Left hindlimb (tissue), 1 donor: ENCODE measurements at regions not wholly inside any gene's neighbourhood (a gene's known extent, or its start where the extent isn't known, plus 50 kb on each side); places are given as distances from the start of the nearest gene placed in this dataset.
"Not testable (repeated sequence)": the region's sequence is repeated elsewhere in the genome, so short reads cannot be mapped to it uniquely, and the experiment has no call there.

Experiments
- DNase-seq: peaks from one replicate; pipeline ENCODE4 v3.0.0-alpha.2; 2018

- no peak for DNase-seq
Observed at GRCh38 chr1:90277270-90277669, 282.4 kb downstream of the ZNF326 start.

- no peak for DNase-seq
Observed at GRCh38 chr1:90274376-90274775, 279.5 kb downstream of the ZNF326 start.

GRCh38 chr1:90273241-90273774, 278.4 kb downstream of the ZNF326 start:
- no peak for DNase-seq

GRCh38 chr1:90262791-90263190, 267.9 kb downstream of the ZNF326 start:
- DNase-seq: no peak

- no peak for DNase-seq
Observed at GRCh38 chr1:90262286-90262685, 267.4 kb downstream of the ZNF326 start.

DNA sequence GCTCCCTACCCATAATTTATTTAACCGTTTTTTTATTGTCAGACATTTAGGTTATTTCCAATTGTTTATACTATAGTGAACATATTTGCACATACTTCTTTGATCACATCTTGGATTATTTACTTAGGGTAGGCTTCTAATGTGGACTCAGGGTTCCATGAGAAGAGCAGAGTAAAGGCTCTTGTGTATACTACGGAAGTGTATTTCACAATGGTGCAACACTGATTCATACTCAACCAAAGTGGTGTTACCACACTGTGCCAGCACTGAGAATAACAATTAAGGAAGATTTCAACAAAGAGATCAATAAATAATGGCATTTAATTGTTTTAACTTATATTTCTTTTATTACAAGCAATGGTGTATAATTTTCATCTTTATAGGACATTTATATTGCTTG, 251.2 kb downstream of the ZNF326 start:
- DNase-seq: no peak

DNA sequence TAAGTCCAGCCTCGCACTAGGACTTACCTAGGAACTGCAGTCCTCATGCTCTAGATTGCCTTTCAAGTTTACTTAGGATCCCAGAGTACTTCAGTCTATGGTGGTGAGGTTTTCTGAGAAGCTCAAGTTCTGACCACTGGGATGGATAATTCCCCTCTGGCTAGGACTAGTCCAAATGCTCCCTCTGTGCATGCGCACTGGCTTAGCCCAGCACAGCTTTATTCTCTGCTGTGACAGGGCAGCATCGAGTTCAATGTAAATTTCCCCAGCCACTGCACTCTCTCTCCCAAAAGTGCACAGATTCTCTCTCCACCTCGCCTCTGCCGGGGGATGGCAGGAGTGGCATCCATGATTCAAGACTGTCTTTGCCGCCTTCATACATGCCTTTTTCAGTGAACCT, 241.6 kb downstream of the ZNF326 start:
- DNase-seq: no peak

GRCh38 chr1:90223401-90223800, 228.5 kb downstream of the ZNF326 start:
- no peak for DNase-seq

GRCh38 chr1:90220941-90221693, 226.2 kb downstream of the ZNF326 start:
- no peak for DNase-seq

- DNase-seq: no peak
Observed at GRCh38 chr1:90220496-90220895, 225.6 kb downstream of the ZNF326 start.

DNA sequence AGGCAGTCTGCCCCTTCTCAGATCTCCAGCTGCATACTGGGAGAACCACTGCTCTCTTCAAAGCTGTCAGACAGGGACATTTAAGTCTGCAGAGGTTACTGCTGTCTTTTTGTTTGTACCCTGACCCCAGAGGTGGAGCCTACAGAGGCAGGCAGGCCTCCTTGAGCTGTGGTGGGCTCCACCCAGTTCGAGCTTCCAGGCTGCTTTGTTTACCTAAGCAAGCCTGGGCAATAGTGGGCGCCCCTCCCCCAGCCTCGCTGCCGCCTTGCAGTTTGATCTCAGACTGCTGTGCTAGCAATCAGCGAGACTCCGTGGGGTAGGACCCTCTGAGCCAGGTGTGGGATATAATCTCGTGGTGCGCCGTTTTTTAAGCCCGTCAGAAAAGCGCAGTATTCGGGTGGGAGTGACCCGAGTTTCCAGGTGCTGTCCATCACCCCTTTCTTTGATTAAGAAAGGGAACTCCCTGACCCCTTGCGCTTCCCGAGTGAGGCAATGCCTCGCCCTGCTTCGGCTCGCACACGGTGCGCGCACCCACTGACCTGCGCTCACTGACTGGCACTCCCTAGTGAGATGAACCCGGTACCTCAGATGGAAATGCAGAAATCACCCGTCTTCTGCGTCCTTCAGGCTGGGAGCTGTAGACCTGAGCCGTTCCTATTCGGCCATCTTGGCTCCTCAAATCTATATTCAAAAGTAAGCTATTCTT, 224.4 kb downstream of the ZNF326 start:
- DNase-seq: not testable (repeated sequence)

GRCh38 chr1:90210633-90211491, 216.0 kb downstream of the ZNF326 start:
- no peak for DNase-seq

DNA sequence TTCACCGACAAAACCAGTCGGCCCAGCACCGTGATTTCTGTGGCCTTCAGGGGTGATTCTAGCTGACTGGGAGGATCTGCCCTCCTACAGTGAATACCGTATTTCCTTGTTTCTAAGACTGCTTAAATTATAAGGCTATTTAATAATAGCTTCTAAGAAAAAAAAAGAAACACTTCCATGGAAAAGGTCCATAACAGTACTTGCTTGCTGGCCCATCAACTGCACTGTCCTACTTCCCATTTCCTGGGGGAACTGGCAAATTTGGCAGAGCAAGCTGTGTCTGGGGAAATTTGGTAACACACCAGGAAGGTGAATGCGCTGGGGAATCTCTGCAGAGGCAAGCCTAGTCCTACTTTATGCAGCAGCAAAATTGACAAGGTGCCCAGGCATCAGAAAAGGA, 214.0 kb downstream of the ZNF326 start:
- DNase-seq: no peak

- DNase-seq: no peak
Observed at GRCh38 chr1:90206260-90206659, 211.3 kb downstream of the ZNF326 start.

- DNase-seq: no peak
Observed at GRCh38 chr1:90204780-90205179, 209.9 kb downstream of the ZNF326 start.

GRCh38 chr1:90204023-90204590, 209.2 kb downstream of the ZNF326 start:
- DNase-seq: no peak

DNA sequence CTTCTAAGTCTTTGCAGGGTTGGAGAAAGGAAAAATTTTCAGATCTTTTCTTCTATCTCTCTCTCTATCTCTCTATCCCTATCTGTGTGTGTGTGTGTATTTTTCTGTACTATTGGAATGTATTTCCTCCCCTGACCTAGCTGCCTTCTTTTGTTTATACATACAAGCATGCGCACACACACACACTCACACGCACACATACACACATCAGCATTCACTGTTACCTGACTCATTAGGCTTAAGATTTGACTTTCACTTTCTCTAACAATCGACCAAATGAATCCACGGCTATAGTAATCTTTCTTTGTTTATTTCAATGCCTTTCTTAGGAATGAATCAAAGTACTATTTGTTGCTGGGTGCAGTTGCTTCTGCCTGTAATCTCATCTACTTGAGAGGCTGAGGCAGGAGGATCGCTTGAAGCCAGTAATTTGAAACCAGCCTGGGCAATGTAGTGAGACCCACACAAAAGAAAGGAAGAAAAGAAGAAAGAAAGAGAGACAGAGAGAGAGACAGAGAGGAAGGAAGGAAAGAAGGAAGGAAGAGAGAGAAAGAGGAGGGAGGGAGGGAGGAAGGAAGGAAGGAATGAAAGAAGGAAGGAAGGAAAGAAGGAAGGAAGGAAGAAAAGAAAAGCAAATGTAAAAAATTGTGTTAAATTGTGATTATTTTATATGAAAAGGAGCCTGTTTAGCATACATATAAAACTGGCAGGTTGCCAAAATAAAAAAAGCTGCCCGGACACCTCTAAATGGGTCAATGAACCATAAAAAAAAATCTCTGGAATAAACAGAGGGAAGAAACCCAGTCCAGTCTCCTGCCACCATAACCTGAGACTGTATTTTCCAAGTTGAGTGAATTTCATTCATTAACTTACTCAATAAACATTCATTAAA, 206.8 kb downstream of the ZNF326 start:
- no peak for DNase-seq

GRCh38 chr1:90200646-90201205, 205.8 kb downstream of the ZNF326 start:
- no peak for DNase-seq

DNA sequence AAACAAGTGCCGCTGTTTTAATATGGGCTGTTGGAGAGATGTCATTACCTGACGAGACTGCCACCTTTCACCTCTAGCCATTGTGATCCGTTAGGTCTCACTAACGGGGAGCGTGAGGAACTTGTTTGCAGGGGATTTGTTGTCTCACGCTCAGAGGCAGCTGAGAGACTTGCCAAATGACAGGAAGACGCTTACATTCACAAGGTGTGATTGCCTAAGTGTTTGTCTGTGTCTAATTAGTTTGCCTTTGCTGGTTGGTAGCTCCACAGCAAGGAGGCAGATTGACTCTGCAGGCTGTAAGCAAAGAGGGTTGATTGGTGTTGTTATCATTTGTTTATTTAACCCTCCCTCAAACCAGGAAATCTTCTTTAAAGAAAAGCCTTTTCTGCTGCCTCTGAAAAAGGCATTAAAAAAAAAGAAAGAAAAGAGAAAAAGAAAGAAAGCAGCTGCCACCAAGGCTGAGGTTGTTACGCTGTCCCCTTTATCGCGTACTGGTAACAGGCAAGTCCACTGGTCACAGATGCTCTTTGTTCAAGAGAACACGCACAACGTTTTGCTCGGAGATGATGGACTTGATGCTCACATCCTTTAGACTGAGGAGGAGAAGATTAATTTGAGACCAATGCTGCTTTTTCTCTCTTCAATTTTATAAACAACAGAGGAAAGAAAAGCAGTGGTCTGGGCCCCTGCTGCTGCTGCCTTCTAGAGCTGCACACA, 203.9 kb downstream of the ZNF326 start:
- DNase-seq: no peak

DNA sequence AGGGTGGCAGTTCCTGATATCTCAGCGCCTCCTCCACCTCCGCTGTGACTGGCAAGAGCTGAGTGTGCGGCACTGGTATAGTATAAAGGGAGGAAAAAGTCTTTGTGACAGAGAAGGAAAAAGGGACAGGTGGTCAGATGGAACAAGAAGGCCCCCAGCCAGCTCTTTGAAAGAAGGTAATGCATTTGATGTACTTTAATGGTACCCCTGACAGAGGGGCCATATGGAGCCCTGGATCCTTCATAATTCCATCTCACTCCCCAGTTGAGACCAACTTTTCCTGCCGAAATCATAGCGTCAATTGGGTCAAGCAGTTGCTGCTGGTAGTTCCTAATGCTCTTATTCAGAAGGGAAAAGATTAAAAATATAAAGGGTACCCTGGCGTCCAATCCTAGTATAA, 198.2 kb downstream of the ZNF326 start:
- no peak for DNase-seq

DNA sequence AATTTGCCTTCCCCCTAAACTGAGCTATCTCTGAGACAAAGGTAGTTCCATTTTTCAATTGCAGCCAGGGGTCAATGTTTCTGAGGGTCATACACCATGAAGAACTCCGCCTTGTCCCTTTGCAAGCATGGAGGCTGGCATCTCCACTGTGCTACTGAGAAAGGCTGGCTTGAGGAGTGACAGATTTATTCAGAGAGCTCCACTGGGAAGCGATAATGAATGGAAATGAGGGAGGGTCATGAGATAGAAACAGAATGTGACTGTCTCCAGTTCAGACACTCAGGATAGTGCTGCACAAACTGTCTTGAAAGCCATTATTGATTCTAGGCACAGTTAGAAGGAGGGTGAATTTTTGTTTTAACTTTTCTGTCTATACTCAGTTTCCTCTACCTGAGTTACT, 197.5 kb downstream of the ZNF326 start:
- DNase-seq: no peak
